ENCODE measurements at regions not wholly inside any gene's neighbourhood (a gene's known extent, or its start where the extent isn't known, plus 50 kb on each side); places are given as distances from the start of the nearest gene placed in this dataset.

DNA sequence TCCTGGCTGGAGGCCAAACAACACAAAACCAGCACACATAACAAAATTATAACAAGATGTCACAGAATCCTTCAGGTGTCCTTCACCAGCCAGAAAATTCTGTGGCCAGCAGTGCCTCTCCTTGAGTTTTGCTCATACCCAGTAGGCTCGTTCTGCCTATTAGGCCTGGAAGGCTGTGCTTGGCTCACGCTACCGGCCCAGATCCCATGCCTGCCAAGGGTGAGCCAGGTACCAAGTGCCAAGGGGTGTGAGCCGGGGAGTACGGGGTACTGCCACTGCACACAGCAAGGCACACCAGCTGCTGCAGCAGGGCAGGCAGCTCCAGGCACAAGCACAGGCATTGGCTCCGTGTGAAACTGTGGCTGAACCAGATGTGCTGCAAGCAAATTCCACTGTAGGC is 1562.0 kb downstream of the REEP3 start:
- TF ChIP-seq, protein P1, sequence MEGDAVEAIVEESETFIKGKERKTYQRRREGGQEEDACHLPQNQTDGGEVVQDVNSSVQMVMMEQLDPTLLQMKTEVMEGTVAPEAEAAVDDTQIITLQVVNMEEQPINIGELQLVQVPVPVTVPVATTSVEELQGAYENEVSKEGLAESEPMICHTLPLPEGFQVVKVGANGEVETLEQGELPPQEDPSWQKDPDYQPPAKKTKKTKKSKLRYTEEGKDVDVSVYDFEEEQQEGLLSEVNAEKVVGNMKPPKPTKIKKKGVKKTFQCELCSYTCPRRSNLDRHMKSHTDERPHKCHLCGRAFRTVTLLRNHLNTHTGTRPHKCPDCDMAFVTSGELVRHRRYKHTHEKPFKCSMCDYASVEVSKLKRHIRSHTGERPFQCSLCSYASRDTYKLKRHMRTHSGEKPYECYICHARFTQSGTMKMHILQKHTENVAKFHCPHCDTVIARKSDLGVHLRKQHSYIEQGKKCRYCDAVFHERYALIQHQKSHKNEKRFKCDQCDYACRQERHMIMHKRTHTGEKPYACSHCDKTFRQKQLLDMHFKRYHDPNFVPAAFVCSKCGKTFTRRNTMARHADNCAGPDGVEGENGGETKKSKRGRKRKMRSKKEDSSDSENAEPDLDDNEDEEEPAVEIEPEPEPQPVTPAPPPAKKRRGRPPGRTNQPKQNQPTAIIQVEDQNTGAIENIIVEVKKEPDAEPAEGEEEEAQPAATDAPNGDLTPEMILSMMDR (conservative IDR thresholded peaks at IDR 0.05; ENCODE audit: low read depth, low read length) = no peak
- TF ChIP-seq EZH2 (IDR thresholded peaks at IDR 0.05; ENCODE audit: borderline replicate concordance, low read depth, low read length, poor library complexity, severe bottlenecking) = no peak

Data from A673 (cell line).